Gastroesophageal sphincter (tissue), 3 donors: ENCODE measurements at regions not wholly inside any gene's neighbourhood (a gene's known extent, or its start where the extent isn't known, plus 50 kb on each side); places are given as distances from the start of the nearest gene placed in this dataset.

ENCODE experiments used
- POLR2A ChIP-seq, 2 donors: fragments of 450-650 bp; IDR thresholded peaks; one replicate each; pipeline ENCODE4 v1.6.1; 2017; ENCODE audit warnings: antibody characterized with exemption in 2 of 2, mild to moderate bottlenecking in 2 of 2, moderate library complexity in 1 of 2
- TF ChIP-seq, protein P1 (sequence below), 4 experiments: fragments of 200-600 bp in 2 of 4; fragments of 450-650 bp in 2 of 4; sonication (generic) in 1 of 4; IDR thresholded peaks; one replicate each; pipeline ENCODE4 v1.5.1; 2017 to 2019; ENCODE audit warnings: antibody characterized with exemption in 4 of 4, mild to moderate bottlenecking in 2 of 4, moderate library complexity in 2 of 4

DNA sequence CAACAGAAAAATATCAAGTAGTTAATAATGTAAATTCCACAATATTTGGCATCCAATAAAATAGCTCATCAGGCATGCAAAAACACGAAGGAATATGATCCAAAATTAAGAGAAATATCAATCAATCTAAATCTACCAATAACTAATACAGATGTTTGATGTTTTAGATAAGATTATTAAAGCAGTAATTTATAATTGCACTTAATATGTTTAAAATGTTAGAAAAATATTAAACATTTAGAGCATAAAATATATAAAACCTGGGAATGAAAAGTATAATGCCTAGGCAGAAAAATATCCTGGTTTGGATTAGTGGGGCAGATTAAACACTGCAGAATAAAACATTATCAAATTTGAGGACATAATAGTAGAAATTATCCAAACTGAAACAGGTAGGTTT, 879.9 kb downstream of the FAM181B start:
- TF ChIP-seq, protein P1, sequence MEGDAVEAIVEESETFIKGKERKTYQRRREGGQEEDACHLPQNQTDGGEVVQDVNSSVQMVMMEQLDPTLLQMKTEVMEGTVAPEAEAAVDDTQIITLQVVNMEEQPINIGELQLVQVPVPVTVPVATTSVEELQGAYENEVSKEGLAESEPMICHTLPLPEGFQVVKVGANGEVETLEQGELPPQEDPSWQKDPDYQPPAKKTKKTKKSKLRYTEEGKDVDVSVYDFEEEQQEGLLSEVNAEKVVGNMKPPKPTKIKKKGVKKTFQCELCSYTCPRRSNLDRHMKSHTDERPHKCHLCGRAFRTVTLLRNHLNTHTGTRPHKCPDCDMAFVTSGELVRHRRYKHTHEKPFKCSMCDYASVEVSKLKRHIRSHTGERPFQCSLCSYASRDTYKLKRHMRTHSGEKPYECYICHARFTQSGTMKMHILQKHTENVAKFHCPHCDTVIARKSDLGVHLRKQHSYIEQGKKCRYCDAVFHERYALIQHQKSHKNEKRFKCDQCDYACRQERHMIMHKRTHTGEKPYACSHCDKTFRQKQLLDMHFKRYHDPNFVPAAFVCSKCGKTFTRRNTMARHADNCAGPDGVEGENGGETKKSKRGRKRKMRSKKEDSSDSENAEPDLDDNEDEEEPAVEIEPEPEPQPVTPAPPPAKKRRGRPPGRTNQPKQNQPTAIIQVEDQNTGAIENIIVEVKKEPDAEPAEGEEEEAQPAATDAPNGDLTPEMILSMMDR (IDR thresholded peaks at IDR 0.05): no peak
- TF ChIP-seq POLR2A (IDR thresholded peaks at IDR 0.05): no peak
